NOMO-1 (cell line): ENCODE measurements at regions not wholly inside any gene's neighbourhood (a gene's known extent, or its start where the extent isn't known, plus 50 kb on each side); places are given as distances from the start of the nearest gene placed in this dataset.

Source experiments
- DNase-seq, 2 experiments: peaks; one replicate each; lab custom pipeline; 2025; ENCODE audit not compliant: unreplicated experiment in 2 of 2; lab: John Stamatoyannopoulos, UW

DNA sequence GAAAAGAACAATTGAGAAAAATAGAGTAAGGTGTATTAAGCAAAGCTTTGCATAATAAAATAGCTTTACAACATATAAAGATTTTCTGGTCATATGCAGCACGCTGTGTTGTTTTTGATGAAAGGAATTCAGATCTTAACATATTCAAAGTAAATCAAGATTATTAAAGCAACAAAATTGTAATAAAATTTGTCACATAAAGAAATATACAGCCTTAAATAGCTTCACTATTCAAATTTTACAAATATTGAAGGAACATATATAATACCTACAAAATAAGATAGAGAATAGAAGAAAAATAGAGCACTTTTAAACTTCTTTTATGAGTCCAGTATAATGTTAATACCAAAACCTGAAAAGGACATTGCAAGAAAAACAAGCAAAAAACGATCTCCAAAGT, 749.1 kb upstream of the POT1 start:
- no peak for DNase-seq

DNA sequence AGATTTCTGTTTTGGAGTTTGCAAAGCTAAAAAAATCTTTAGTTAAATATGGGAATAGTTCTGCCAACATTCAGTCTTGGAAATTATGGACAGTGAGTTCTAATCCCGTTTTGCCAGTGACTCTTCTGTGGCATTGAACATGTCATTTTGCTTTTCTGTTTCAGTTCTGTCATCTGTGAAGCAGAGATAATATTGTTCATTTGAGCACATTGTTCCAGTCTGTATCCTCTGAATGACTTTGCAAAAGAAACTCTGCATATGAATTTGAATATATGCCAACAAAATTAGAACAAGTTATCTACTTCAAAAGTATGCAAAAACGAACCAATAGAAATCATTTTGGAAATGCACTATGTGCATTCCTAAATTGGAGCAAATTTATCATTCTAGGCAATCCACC, 746.0 kb upstream of the POT1 start:
- no peak for DNase-seq

DNA sequence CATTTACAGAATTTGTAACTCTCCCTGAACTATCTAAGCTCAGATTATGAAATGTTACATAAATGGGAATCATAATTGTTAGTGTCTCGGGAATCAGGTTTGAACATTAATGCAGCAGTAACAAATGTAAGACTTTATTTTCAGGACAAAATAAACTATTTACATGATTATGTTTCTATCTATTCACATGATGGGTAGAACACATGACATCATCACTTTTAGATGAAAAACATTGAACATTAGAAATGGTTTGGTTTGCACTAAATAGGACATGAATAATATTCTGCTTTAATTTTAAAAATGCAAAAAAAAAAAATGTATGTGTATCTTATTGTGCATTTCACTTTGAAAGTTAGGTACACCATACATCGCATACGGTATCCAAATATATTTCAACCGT, 745.5 kb upstream of the POT1 start:
- DNase-seq, result no peak

DNA sequence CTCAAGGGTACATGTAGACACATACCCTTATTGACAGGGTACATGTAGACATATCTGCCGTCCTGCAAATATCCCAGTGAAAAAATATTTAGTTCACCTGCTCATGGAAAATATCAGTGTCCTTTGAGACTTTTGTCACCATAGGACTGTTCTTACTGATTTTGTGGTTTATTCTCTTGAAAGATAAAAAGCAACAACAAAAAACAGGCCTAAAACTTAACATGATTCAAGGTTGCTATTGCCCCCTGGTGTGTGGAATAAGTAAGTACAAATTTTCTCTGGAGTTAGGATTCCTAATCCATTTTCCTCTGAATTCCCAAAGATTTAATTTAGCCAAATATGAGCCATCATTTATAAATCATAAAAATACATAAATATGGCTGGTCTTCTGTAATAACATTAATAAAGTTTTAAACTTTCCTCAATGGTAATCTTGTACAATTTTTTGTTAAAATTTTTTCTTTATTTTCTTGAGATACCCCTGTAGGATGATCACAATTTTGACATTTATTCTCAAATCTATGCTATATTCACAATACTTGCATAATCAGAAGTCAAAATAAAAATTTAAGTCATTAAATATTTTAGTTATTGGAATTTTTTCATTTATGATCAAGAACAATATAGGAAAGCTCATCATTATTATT, 741.4 kb upstream of the POT1 start:
- DNase-seq, result no peak

DNA sequence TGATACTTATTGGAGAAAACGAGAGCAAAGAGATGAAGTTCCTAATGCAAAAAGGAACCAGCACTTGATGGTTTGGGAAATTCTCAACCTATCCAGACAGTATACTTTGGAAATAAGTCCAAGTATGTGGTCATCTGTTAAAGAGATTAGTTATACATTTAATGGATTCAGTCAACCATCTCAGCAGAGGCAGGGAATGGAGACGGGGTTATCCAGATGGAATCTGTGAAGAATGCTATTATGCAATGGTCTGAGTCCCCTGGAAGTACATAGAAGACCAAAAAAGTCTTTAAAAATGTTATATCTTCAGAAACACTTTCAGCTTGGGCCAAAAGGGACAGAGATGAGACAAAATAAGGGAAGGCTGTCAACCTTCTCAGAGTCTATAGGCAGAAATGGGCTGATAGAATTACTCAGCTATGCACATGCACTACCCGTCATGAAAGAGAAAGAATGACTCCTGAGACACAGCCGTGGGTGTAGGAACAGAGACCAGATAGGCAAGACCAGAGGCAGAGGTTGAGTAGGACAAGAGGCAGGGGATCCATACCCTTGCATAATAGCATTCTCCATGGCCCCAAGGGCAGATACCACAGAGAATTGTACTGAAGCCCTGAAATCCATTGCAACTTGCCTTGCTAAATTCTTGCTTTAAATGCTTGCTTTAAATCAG, 738.8 kb upstream of the POT1 start:
- no peak for DNase-seq

DNA sequence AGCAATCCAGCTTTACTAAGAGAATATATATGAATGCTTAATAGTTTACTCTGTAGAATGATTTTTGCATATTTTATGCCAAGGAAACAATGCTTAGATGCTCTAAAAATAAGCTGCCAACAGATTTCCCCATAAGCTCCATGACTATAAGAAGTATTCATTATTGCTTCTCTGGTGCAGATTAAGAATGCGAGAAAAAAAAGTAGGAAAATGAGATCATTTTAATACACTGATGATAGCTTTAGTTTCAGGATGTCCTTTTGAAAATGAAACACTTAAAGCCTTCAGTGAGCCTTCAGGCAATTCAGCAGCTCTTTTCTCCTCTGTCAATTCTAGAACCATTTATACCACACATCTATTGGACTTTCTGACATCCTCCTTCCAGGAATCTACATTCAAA, 735.0 kb upstream of the POT1 start:
- DNase-seq, result no peak

DNA sequence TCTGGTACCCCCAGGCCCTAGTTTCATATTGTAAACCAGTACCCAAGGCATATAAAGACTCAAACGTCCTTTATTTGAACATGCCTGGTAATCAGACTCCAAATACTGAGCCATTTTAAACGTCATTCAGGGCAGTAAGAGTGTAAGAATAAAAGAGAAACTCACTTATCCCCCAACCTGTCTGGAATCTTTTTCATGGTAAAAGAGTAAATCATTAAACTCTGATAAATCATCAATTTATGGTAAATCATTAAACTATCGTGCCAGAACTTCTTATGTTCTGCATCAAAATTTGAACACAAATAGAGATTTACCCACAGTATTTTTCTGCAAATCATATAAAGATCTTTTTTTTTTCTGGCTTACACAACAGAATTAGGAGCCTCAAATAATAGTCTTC, 734.3 kb upstream of the POT1 start:
- DNase-seq, result no peak

DNA sequence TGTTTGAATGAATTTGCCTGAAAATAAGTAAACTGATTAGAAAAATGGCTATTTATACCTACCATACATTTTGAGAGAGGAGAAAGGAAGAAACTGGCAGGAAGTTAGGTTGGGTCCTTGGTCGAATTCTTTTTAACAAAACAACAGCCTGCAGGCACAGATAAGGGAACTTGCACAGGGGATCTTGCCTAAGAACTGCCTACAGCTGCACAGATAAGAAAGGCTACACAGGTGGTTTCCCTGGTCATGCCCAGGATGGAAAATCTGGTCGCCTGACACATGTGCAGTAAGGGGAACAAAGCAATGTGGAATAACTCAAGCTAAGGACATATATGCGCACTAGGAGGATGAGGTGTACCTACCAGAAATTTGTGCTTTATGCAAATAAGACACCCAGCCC, 732.1 kb upstream of the POT1 start:
- no peak for DNase-seq

DNA sequence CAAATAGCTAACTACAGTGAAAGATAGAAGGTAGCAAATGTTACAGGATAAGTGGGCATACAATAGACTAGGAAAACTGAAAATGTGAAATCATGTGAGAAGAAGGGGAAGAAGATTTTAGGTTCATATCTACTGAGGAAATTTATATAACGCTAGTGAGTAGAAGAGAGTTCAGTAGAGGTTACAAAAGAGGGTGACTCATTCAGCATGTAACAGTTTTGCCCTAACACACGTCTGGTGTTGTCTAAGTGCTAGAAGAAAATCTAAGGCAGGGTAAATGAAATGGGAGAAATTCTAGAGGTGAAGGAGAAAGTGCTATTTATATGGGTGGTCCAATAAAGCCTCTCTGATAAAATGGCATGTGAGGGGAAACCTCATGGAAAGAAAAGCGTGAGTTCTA, 731.4 kb upstream of the POT1 start:
- DNase-seq, result no peak

DNA sequence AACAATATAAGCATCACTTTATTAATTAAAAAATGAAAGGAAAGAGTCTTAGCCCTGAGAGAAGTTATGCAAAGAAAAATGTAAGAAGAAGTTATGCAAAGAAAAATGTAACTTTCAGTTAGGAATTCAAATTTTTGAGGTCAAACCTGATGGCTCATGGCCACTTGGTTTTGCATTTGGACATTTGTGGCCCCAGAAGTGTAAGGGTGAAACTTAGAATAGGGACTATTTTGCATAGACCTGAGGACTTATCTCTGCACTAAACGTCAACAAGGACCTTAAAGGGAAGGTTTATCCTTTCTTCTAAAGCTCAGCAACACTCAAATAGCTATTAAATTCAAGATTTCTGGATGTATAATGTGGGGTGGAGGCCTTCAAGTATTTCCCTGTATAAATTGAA, 724.5 kb upstream of the POT1 start:
- DNase-seq, result no peak

DNA sequence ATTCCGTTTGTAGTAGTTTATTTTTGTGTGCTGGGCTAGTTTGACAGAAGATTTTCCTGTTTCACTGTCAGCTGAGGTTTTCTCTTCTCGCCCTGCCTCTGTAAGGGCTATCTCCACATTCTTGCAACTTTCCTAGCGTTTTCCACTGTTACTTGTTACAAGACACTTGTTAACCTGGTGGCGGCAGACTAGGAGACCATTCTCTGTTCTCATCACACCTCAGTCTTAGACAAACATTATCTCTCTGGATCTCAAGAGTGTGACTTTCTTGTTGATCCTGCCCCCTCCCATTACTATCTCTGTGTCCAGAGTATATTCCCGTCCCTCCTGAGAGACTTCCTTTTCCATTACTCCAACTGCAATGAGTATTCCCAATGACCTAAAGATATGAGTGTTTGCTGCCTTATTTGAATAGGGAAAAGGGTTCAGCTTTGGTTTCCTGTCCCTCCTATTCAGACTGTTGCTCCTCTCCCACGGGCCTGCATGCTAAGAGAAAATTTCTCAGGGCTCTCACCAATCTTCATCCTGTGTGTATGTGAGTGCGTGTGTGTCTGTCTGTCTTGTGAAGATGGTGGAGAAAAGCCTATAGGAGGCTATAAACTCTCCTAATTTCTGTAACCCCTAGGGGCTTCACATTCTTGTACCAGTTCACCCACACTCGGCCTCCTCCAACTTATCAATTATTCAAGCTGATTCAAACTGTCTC, 722.4 kb upstream of the POT1 start:
- no peak for DNase-seq

DNA sequence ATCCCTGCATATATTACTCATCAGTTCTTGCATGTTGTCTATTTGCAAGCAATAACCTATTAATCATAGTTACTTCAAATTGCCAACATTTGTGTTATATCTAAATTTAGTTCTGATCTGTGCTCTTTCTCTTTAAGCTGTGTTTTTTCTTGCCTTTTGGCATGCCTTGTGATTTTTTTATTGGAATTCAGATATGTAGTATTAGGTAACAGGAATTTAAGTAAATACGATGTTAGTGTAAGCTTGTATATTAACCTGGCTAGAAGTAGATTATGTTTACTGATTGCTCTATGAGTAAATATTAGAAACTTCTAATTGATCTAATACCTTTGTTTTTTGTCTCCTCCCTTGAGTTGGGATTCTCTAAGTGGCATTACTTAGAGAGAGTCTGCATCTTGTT, 718.9 kb upstream of the POT1 start:
- DNase-seq, result no peak

DNA sequence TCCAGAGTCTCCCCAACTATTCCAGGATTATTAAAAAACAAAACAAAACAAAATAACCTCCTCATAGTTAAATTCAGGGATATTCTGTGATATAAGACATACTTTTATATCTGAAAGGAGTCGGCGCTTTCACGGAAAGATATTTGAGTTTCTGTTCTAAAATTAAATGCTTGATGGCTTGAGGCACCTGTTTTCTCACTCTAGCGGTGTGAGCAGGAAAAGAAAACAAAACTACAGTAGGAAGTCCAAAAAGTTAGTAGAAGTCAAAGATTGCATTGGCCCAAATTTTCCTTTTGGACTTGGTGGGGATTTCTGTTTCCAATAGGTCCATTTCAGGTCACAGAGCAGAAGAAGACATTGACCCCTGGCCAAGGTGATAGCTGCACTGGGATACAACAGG, 716.1 kb upstream of the POT1 start:
- no peak for DNase-seq

DNA sequence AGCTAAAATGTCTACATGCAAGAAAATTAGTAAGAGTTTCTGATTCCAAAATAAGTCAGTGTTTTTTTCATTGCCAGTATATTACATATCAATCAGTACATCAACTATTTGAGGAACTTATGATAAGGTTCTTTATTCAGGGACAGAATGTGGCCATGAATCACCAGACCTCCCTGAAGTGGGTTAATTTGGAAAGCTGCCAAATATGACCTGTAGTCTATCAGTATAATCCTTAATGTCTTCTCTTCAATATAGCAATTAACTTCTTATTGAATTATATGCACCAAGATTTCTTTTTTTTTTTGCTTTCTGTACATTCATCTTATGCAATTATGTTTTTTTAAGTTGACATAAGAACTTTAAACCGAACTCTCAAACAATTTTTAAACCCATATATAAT, 714.5 kb upstream of the POT1 start:
- no peak for DNase-seq

DNA sequence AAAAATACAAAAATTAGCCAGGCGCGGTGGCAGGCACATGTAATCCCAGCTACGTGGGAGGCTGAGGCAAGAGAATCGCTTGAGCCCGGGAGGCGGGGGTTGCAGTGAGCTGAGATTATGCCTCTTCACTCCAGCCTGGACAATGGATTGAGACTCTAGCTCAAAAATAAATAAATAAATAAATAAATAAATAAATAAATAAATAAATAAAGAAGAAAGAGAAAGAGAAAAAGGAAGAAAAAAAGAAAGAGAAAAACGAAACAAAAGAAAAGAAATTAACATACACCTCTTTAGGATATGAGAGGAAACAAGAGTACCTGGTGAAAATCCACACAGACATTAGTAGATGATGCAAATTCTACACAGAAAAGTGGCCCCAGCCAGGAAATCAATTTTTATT, 713.7 kb upstream of the POT1 start:
- no peak for DNase-seq

DNA sequence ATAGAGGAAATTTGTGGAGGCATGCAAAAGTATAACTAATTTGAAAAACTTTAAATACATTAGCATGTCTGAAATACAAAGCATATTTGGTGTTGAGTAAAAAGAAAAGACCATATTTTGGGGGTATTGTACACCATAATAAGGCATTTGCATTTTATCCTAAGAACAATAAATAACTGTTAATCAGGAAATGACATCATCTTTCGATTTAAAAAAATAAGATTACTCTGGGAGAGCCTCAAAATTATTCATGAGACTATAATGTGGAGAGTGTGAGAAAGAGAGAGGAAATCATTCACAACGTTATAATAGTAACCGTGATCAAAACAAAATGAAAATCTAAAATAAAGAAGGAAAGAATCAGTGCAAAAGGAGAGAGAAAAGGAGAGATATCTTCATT, 712.3 kb upstream of the POT1 start:
- no peak for DNase-seq

DNA sequence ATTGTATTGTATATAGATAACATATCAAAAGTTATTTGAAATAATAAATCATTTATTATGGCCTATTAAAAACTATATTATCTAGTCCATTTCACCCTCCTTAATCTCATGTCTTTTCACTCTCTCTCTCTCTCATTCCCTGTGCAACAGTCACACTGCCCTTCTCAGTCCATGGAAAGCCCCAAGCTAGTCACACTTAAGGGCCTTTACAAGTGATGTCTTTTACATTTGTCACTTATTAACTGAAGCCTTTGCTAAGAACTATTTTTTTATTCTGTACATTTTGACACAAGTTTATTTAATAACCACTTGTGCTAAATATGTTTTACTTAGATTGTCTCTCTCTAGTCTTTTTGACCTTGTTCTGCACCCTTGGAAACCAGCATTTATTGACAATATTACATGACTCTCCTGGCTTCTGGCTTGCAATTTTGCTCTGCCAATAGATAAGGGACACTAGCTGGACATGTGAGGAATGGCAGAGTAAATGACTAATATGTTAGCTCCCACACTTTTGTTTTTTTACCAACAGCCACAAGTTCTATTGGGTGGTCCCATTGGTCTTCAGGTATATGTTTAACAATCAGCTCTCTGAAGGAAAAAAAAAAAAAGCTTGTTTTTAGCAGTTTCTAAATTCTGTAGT, 706.8 kb upstream of the POT1 start:
- DNase-seq, result no peak

DNA sequence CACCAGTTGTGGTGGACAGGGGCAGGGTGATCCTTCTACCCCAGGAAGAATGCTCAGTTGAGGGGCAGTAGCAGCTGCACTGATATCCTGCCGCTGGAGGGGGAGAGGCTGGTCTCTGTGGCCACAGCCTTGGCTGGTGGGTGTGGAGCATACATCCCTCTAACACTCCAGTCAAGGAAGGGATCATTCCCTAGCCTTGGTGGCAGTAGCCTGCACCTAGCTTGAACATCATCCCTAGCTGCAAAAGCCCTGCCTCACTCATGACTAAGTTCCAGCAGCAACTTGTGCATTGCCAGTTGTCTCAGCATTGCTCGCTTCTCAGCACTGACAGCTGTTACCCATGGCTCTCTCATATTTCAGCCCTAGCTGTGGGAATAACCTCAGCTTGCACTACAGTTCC, 688.9 kb upstream of the POT1 start:
- DNase-seq, result no peak

DNA sequence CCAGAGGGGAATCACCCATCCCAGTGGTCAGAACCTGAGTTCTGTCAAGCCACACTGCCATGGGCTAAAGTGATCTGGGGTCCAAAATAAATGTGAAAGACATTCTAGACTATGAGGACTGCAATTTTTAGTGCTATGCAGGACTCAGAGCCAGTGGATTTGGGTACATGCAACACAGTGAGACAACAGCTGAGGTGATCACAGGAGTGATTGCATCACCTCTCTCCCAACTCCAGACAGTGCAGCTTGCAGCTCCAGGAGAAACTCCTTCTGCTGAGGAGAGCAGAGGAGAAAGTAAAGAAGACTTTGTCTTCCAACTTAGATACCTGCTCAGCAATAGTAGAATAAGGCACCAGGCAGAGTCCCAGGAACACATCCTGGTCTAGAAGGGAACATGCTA, 682.0 kb upstream of the POT1 start:
- no peak for DNase-seq

DNA sequence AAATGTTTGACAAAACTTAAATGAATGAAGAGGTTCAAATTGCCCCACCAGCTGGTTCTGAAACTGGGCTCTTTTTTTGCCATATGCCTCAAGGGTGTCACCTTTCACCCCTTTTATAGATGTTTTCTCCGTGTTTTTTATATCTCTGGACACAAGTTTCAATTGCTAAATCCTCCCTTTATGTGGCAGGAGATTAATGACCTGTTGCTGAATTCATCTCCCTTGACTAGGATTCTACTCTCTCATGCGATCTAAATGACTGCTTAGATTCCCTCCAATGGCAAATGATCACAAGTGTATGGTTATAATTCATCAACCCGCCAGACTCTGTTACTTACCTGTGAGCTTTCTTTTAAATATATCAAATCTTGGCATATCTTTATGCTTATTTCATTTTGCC, 677.0 kb upstream of the POT1 start:
- DNase-seq, result no peak

DNA sequence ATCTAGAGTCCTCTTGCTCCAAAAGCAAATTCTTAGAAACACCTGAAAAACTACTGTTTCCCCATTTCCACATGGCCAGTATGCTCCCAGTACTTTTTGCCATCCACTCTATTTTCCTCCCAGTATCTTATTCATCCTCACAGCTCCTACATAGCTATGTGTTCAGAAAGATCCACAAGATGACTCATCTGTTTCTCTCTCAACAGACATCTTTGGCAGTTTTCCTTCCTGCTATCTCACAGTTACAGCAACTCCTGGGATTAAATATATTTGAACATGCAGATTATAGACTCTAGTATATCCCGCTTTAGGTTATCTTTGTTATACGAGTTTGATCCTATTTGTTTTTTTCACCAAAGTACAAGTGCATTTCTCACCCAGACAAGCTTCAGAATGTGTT, 675.6 kb upstream of the POT1 start:
- DNase-seq, result no peak

DNA sequence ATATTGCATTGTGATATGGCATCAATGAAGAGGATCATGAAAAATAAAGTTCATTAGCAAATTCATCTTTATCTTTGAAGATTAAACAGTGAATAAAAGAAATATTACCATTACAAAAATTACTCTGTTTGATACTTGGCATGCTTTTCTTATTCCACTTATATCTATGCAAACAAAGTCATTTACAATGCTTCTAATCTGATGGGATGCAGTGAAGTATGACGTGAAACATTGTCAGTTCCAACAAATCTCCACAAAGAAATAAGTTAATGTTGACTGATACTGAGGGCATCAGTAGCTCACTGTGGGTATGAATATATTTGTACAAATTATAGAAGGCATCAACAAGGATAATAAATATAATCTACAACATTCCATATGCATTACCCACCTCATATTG, 672.8 kb upstream of the POT1 start:
- DNase-seq, result no peak
